ENCODE measurements at regions not wholly inside any gene's neighbourhood (a gene's known extent, or its start where the extent isn't known, plus 50 kb on each side); places are given as distances from the start of the nearest gene placed in this dataset.

GRCh38 chr1:101162736-101163735 lies 73.8 kb upstream of the S1PR1 start:
- Mint-ChIP-seq H3K27ac (no peak overlapping the region), H3K4me1 (peaks cover 10% of the 10 kb centered on the region), H3K9me3 (no peaks in the 10 kb centered on the region), H3K4me3 (no peak overlapping the region), H3K27me3 (ENCODE audit: insufficient read depth) (peaks cover 4% of the 10 kb centered on the region), H3K36me3 (ENCODE audit: low read depth) (no peaks in the 10 kb centered on the region)
- no peak for TF ChIP-seq CTCF (conservative IDR thresholded peaks at IDR 0.05)
- peaks cover 14% of the 10 kb centered on the region for H3K4me1 ChIP-seq (ENCODE audit: control insufficient read depth, insufficient read depth, low read length)
- no peaks in the 10 kb centered on the region for H3K27me3 ChIP-seq (ENCODE audit: control insufficient read depth, insufficient read depth, low read length, poor library complexity, severe bottlenecking)
- no peak for DNase-seq
- 92 to 98% methylated on average over 4 to 5 of the region's 7 CpGs for WGBS, 2 experiments (ENCODE audit: insufficient coverage in 1 of 2, insufficient read length in 1 of 2)
- H3K9ac ChIP-seq (ENCODE audit: extremely low read depth, low read length, poor library complexity, severe bottlenecking), result no peak overlapping the region
- no peak overlapping the region for H3K27ac ChIP-seq (ENCODE audit: low read depth, low read length)
- H3K9me3 ChIP-seq (ENCODE audit: control insufficient read depth, low read length), result peaks cover 4% of the 10 kb centered on the region
- no peaks in the 10 kb centered on the region for H3K36me3 ChIP-seq (ENCODE audit: control insufficient read depth, insufficient read depth, low read length)
- H3K4me3 ChIP-seq (ENCODE audit: low read length), result no peak overlapping the region

- no peak for TF ChIP-seq CTCF (conservative IDR thresholded peaks at IDR 0.05)
- Histone ChIP-seq H3K4me3 (ENCODE audit: low read length) (no peak overlapping the region), H3K27me3 (ENCODE audit: control insufficient read depth, insufficient read depth, low read length, poor library complexity, severe bottlenecking) (no peaks in the 10 kb centered on the region), H3K36me3 (ENCODE audit: control insufficient read depth, insufficient read depth, low read length) (no peaks in the 10 kb centered on the region), H3K4me1 (ENCODE audit: control insufficient read depth, insufficient read depth, low read length) (peaks cover 14% of the 10 kb centered on the region), H3K9ac (ENCODE audit: extremely low read depth, low read length, poor library complexity, severe bottlenecking) (no peak overlapping the region), H3K27ac (ENCODE audit: low read depth, low read length) (no peak overlapping the region), H3K9me3 (ENCODE audit: control insufficient read depth, low read length) (peaks cover 4% of the 10 kb centered on the region)
- Mint-ChIP-seq H3K36me3 (ENCODE audit: low read depth) (no peaks in the 10 kb centered on the region), H3K27me3 (ENCODE audit: insufficient read depth) (peaks cover 5% of the 10 kb centered on the region), H3K4me1 (peaks cover 10% of the 10 kb centered on the region), H3K4me3 (no peak overlapping the region), H3K27ac (no peak overlapping the region), H3K9me3 (no peaks in the 10 kb centered on the region)
- 83 to 98% methylated on average over 1 to 3 of the region's 3 CpGs for WGBS, 2 experiments (ENCODE audit: insufficient coverage in 1 of 2, insufficient read length in 1 of 2)
- DNase-seq, result no peak
Observed at GRCh38 chr1:101162300-101162699, 74.5 kb upstream of the S1PR1 start.

GRCh38 chr1:101161619-101162018 lies 75.2 kb upstream of the S1PR1 start:
- H3K36me3 Mint-ChIP-seq (ENCODE audit: low read depth), result no peaks in the 10 kb centered on the region
- H3K27ac Mint-ChIP-seq, result no peak overlapping the region
- peaks cover 11% of the 10 kb centered on the region for H3K4me1 ChIP-seq (ENCODE audit: control insufficient read depth, insufficient read depth, low read length)
- no peak overlapping the region for H3K4me3 ChIP-seq (ENCODE audit: low read length)
- H3K36me3 ChIP-seq (ENCODE audit: control insufficient read depth, insufficient read depth, low read length), result no peaks in the 10 kb centered on the region
- H3K4me3 Mint-ChIP-seq, result no peak overlapping the region
- no peaks in the 10 kb centered on the region for H3K9me3 Mint-ChIP-seq
- H3K9me3 ChIP-seq (ENCODE audit: control insufficient read depth, low read length), result peaks cover 4% of the 10 kb centered on the region
- TF ChIP-seq CTCF (conservative IDR thresholded peaks at IDR 0.05), result no peak
- H3K9ac ChIP-seq (ENCODE audit: extremely low read depth, low read length, poor library complexity, severe bottlenecking), result no peak overlapping the region
- H3K4me1 Mint-ChIP-seq, result peaks cover 9% of the 10 kb centered on the region
- H3K27ac ChIP-seq (ENCODE audit: low read depth, low read length), result no peak overlapping the region
- H3K27me3 Mint-ChIP-seq (ENCODE audit: insufficient read depth), result peaks cover 5% of the 10 kb centered on the region
- WGBS, 2 experiments (ENCODE audit: insufficient coverage in 1 of 2, insufficient read length in 1 of 2), result 94 to 100% methylated on average over 2 to 3 of the region's 3 CpGs
- DNase-seq, result no peak
- no peaks in the 10 kb centered on the region for H3K27me3 ChIP-seq (ENCODE audit: control insufficient read depth, insufficient read depth, low read length, poor library complexity, severe bottlenecking)
